ENCODE measurements at regions not wholly inside any gene's neighbourhood (a gene's known extent, or its start where the extent isn't known, plus 50 kb on each side); places are given as distances from the start of the nearest gene placed in this dataset.

DNA sequence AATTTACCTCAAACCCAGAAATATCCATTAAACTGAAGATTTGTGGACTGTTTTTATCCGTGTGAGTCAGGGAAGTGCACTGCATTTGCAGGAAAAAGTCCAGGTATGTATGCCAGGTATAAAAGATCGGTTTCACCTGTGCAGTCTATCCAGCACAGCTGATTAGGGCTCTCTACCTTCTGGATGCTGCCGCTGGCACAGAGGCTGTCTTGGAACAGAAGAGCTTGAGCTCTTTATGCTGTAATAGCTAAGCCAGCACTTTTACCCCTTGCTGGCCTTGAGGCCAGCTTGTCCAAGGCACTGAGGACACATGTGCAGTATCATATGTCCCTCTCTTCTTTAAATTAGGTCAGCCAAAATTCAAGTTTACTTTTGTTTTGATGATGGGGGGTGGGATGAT, 851.0 kb downstream of the DIAPH3 start:
- Histone ChIP-seq H3T11ph (ENCODE audit: low read length) (no peak overlapping the region), H2BK12ac (ENCODE audit: insufficient read length, low read depth, low read length) (no peak overlapping the region), H3K18ac (ENCODE audit: insufficient read length, low read depth, low read length) (no peak overlapping the region), H3K4ac (ENCODE audit: low read depth, low read length) (no peak overlapping the region), H4K20me1 (ENCODE audit: control insufficient read depth, insufficient read depth, insufficient read length) (no peaks in the 10 kb centered on the region), H3K27ac (ENCODE audit: insufficient read length, low read depth, low read length) (no peak overlapping the region), H4K5ac (ENCODE audit: insufficient read length, low read depth, low read length) (no peak overlapping the region), H3K23me2 (ENCODE audit: insufficient read length, low read depth, low read length, poor library complexity, severe bottlenecking) (no peaks in the 10 kb centered on the region), H4K91ac (ENCODE audit: insufficient read length, low read depth, low read length) (no peak overlapping the region), H4K8ac (replicated peaks; ENCODE audit: insufficient read length, low read depth, low read length) (no peak overlapping the region), H2BK120ac (ENCODE audit: low read depth, low read length, poor library complexity, severe bottlenecking) (no peak overlapping the region), H3K4me2 (ENCODE audit: insufficient read depth, insufficient read length, low read length) (no peak overlapping the region), H2AFZ (ENCODE audit: low read length) (no peak overlapping the region), H2BK5ac (ENCODE audit: insufficient read length, low read length) (no peak overlapping the region), H3K4me1 (ENCODE audit: insufficient read depth, low read length) (no peaks in the 10 kb centered on the region), H3K9me3 (ENCODE audit: control insufficient read depth, low read depth, low read length) (no peaks in the 10 kb centered on the region), H3K23ac (ENCODE audit: insufficient read length, low read depth, low read length) (no peak overlapping the region), H3K14ac (ENCODE audit: insufficient read depth, low read length) (no peak overlapping the region), H3K79me2 (ENCODE audit: insufficient read depth, low read length) (no peaks in the 10 kb centered on the region), H3K56ac (ENCODE audit: insufficient read length, low read depth, low read length) (no peak overlapping the region), H3K27me3 (ENCODE audit: insufficient read depth, low read length) (no peaks in the 10 kb centered on the region), H2BK15ac (ENCODE audit: low read depth, low read length) (no peak overlapping the region), H2AK5ac (ENCODE audit: insufficient read length, low read length) (no peak overlapping the region), H2BK20ac (ENCODE audit: low read depth, low read length, poor library complexity, severe bottlenecking) (no peak overlapping the region), H3K9ac (ENCODE audit: extremely low read depth, insufficient read length, low read length) (no peak overlapping the region), H3K79me1 (ENCODE audit: insufficient read depth, low read depth, low read length, poor library complexity, severe bottlenecking) (no peaks in the 10 kb centered on the region)
- H3K4me1 Mint-ChIP-seq = no peaks in the 10 kb centered on the region
- no peak overlapping the region for H3K4me3 Mint-ChIP-seq
- H3K36me3 Mint-ChIP-seq (ENCODE audit: insufficient read depth in 1 of 3, low read depth in 3 of 3) = peaks cover 0 to 10% (median 3%) of the 10 kb centered on the region in 3 experiments; a peak in 6 of 7 replicates
- no peak overlapping the region for H3K27ac Mint-ChIP-seq
- TF ChIP-seq, protein P1, sequence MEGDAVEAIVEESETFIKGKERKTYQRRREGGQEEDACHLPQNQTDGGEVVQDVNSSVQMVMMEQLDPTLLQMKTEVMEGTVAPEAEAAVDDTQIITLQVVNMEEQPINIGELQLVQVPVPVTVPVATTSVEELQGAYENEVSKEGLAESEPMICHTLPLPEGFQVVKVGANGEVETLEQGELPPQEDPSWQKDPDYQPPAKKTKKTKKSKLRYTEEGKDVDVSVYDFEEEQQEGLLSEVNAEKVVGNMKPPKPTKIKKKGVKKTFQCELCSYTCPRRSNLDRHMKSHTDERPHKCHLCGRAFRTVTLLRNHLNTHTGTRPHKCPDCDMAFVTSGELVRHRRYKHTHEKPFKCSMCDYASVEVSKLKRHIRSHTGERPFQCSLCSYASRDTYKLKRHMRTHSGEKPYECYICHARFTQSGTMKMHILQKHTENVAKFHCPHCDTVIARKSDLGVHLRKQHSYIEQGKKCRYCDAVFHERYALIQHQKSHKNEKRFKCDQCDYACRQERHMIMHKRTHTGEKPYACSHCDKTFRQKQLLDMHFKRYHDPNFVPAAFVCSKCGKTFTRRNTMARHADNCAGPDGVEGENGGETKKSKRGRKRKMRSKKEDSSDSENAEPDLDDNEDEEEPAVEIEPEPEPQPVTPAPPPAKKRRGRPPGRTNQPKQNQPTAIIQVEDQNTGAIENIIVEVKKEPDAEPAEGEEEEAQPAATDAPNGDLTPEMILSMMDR (conservative IDR thresholded peaks at IDR 0.05) = no peak
- H3K27me3 Mint-ChIP-seq (ENCODE audit: low read depth) = no peaks in the 10 kb centered on the region
- peaks cover 3 to 7% of the 10 kb centered on the region in 2 experiments; a peak in 4 of 5 replicates for H3K9me3 Mint-ChIP-seq
- no peak for DNase-seq
- WGBS (ENCODE audit: extremely low coverage, insufficient read length, low lambda C conversion rate) = no CpG with 5 or more reads among the region's 3 CpGs
